H9 (cell line): ENCODE measurements at regions not wholly inside any gene's neighbourhood (a gene's known extent, or its start where the extent isn't known, plus 50 kb on each side); places are given as distances from the start of the nearest gene placed in this dataset.

Experiments
- DNase-seq: peaks from one replicate; pipeline ENCODE4 v3.0.0-alpha.2; 2017
- H2AFZ ChIP-seq: one replicate; pipeline ENCODE4 v1.6.1; 2013; ENCODE audit warnings: mild to moderate bottlenecking, low read length, control low read depth, moderate library complexity
- H2AK5ac ChIP-seq: 2 replicates; pipeline ENCODE4 v1.6.1; 2013; ENCODE audit warnings: low read length, control low read depth, mixed read lengths; ENCODE audit not compliant: insufficient read length
- H2BK120ac ChIP-seq: one replicate; pipeline ENCODE4 v1.6.1; 2013; ENCODE audit warnings: low read depth, mild to moderate bottlenecking, low read length, control low read depth, inconsistent platforms; ENCODE audit not compliant: poor library complexity, severe bottlenecking
- H2BK12ac ChIP-seq: 2 replicates; pipeline ENCODE4 v1.6.1; 2013; ENCODE audit warnings: low read length, control low read depth, mixed read lengths, low read depth; ENCODE audit not compliant: insufficient read length
- H2BK15ac ChIP-seq: 2 replicates; pipeline ENCODE4 v1.6.1; 2013; ENCODE audit warnings: low read depth, low read length, control low read depth
- H2BK20ac ChIP-seq: one replicate; pipeline ENCODE4 v1.6.1; 2013; ENCODE audit warnings: low read depth, mild to moderate bottlenecking, low read length, control low read depth, inconsistent platforms; ENCODE audit not compliant: poor library complexity, severe bottlenecking
- H2BK5ac ChIP-seq: 2 replicates; pipeline ENCODE4 v1.6.1; 2013; ENCODE audit warnings: low read length, control low read depth, mixed read lengths; ENCODE audit not compliant: insufficient read length
- H3K14ac ChIP-seq: 2 replicates; pipeline ENCODE4 v1.6.1; 2013; ENCODE audit warnings: low read length, control low read depth; ENCODE audit not compliant: insufficient read depth
- H3K18ac ChIP-seq: 2 replicates; pipeline ENCODE4 v1.6.1; 2013; ENCODE audit warnings: low read depth, mild to moderate bottlenecking, mixed read lengths, low read length, control low read depth; ENCODE audit not compliant: insufficient read length
- H3K23ac ChIP-seq: 2 replicates; pipeline ENCODE4 v1.6.1; 2013; ENCODE audit warnings: low read length, control low read depth, mixed read lengths, low read depth; ENCODE audit not compliant: insufficient read length
- H3K23me2 ChIP-seq: 2 replicates; pipeline ENCODE4 v1.6.1; 2013; ENCODE audit warnings: low read depth, mild to moderate bottlenecking, mixed read lengths, low read length, control low read depth; ENCODE audit not compliant: insufficient read length, poor library complexity, severe bottlenecking
- H3K27ac ChIP-seq: 2 replicates; pipeline ENCODE4 v1.5.1; 2013; ENCODE audit warnings: low read length, control low read depth, mixed read lengths, low read depth; ENCODE audit not compliant: insufficient read length
- H3K27me3 ChIP-seq: 2 replicates; pipeline ENCODE4 v1.6.1; 2013; ENCODE audit warnings: low read length, control low read depth, inconsistent platforms; ENCODE audit not compliant: insufficient read depth
- H3K4ac ChIP-seq: 2 replicates; pipeline ENCODE4 v1.6.1; 2013; ENCODE audit warnings: low read depth, mild to moderate bottlenecking, control low read depth, inconsistent platforms, low read length, moderate library complexity
- H3K4me1 ChIP-seq: 2 replicates; pipeline ENCODE4 v1.6.1; 2013; ENCODE audit warnings: low read length, control low read depth, inconsistent platforms; ENCODE audit not compliant: insufficient read depth
- H3K4me2 ChIP-seq: 2 replicates; pipeline ENCODE4 v1.6.1; 2013; ENCODE audit warnings: low read length, control low read depth, mixed read lengths; ENCODE audit not compliant: insufficient read length, insufficient read depth
- H3K56ac ChIP-seq: 2 replicates; pipeline ENCODE4 v1.6.1; 2013; ENCODE audit warnings: low read depth, mild to moderate bottlenecking, mixed read lengths, low read length, control low read depth; ENCODE audit not compliant: insufficient read length
- H3K79me1 ChIP-seq: 2 replicates; pipeline ENCODE4 v1.6.1; 2013; ENCODE audit warnings: low read depth, mild to moderate bottlenecking, moderate library complexity, low read length, control low read depth, inconsistent platforms; ENCODE audit not compliant: insufficient read depth, poor library complexity, severe bottlenecking
- H3K79me2 ChIP-seq: 2 replicates; pipeline ENCODE4 v1.6.1; 2013; ENCODE audit warnings: low read length, control low read depth, inconsistent platforms; ENCODE audit not compliant: insufficient read depth
- H3K9ac ChIP-seq: 2 replicates; pipeline ENCODE4 v1.6.1; 2013; ENCODE audit warnings: low read length, control low read depth, mixed read lengths; ENCODE audit not compliant: insufficient read length; ENCODE audit errors: extremely low read depth
- H3K9me3 ChIP-seq: one replicate; pipeline ENCODE4 v1.6.1; 2013; ENCODE audit warnings: low read depth, low read length, inconsistent platforms; ENCODE audit not compliant: control insufficient read depth
- H3T11ph ChIP-seq: one replicate; pipeline ENCODE4 v1.6.1; 2013; ENCODE audit warnings: mild to moderate bottlenecking, low read length, control low read depth, inconsistent platforms
- H4K20me1 ChIP-seq: one replicate; pipeline ENCODE4 v1.6.1; 2013; ENCODE audit not compliant: control insufficient read depth, insufficient read length, insufficient read depth
- H4K5ac ChIP-seq: 2 replicates; pipeline ENCODE4 v1.6.1; 2013; ENCODE audit warnings: low read depth, mild to moderate bottlenecking, mixed read lengths, low read length, control low read depth; ENCODE audit not compliant: insufficient read length
- H4K8ac ChIP-seq: replicated peaks from 2 replicates; pipeline ENCODE4 v1.6.1; 2013; ENCODE audit warnings: low read length, control low read depth, mixed read lengths, low read depth; ENCODE audit not compliant: insufficient read length
- H4K91ac ChIP-seq: 2 replicates; pipeline ENCODE4 v1.6.1; 2013; ENCODE audit warnings: low read depth, mild to moderate bottlenecking, moderate library complexity, mixed read lengths, low read length, control low read depth; ENCODE audit not compliant: insufficient read length
- H3K27ac Mint-ChIP-seq, 3 experiments: 2 replicates in 2 of 3; 3 replicates in 1 of 3; pipeline ENCODE4 v1.8.0; 2020 to 2021; ENCODE audit warnings: mixed read lengths in 3 of 3, mild to moderate bottlenecking in 1 of 3, moderate library complexity in 1 of 3
- H3K27me3 Mint-ChIP-seq: 2 replicates; pipeline ENCODE4 v1.8.0; 2021; ENCODE audit warnings: low read depth, mild to moderate bottlenecking, moderate library complexity, mixed read lengths
- H3K36me3 Mint-ChIP-seq, 3 experiments: 2 replicates in 2 of 3; 3 replicates in 1 of 3; pipeline ENCODE4 v1.8.0; 2020 to 2021; ENCODE audit warnings: low read depth in 3 of 3, mixed read lengths in 3 of 3; ENCODE audit not compliant: insufficient read depth in 1 of 3
- H3K4me1 Mint-ChIP-seq, 2 experiments: 2 replicates each; pipeline ENCODE4 v1.8.0; 2020; ENCODE audit warnings: mixed read lengths in 2 of 2
- H3K4me3 Mint-ChIP-seq, 2 experiments: 2 replicates in 1 of 2; 3 replicates in 1 of 2; pipeline ENCODE4 v1.8.0; 2020 to 2021; ENCODE audit warnings: mild to moderate bottlenecking in 2 of 2, mixed read lengths in 2 of 2, moderate library complexity in 1 of 2
- H3K9me3 Mint-ChIP-seq, 2 experiments: 2 replicates in 1 of 2; 3 replicates in 1 of 2; pipeline ENCODE4 v1.8.0; 2020; ENCODE audit warnings: mild to moderate bottlenecking in 2 of 2, mixed read lengths in 2 of 2, moderate library complexity in 1 of 2
- WGBS: extraction: QIAGEN DNeasy Blood & Tissue Kit; methylation state at CpG from one replicate; pipeline ENCODE4 v1.1.7; 2013; ENCODE audit warnings: missing lambda C conversion rate, low lambda C conversion rate, mixed read lengths; ENCODE audit not compliant: insufficient read length; ENCODE audit errors: extremely low coverage; 5-methylcytosine and 5-hydroxymethylcytosine counted together
- TF ChIP-seq, protein P1 (sequence below): fragments of 200-600 bp; sonication (generic); conservative IDR thresholded peaks from 3 replicates; pipeline ENCODE4 v1.8.0; 2021; ENCODE audit warnings: antibody characterized with exemption, mild to moderate bottlenecking

DNA sequence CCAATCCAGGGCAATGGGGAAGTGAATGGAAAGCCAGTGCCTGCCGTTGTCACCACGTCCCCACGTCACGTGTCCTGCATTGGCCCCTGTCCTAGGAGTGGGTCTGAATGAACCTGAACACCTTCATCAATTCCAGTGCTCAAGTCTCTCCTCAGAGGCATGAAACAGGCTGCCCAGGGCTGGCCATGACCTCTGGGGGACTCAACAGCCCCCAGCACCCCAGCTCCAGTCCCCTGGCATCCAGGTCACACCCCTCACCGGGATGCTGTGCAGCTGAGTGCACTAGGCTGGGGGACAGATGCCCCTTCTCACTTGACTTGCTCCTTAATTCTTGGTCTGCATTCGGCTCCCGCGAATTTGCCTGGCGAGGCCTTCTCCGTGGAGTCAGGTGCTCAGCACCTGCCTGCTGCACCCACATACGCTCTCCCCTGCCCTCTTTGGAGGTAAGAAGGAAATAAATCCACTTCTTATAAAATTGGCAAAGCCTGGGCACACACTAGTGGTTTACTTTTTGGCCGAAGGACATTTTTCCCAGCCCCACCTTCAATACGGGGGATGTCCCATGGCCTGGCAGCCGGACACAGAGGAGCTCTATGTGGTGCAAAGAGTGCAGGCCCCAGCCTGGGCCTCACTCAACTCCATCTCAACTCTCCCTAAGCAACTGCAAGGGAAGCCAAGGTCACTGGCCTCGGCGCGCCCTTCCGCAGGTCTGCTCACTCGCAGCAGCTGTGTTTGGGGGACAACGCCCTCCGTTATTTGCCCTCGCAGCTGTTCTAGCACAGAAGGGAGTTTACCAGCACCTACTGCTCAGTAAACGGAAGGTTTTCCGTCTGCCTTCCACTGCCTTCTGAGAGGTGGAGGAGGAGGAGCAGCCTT lies 77.6 kb upstream of the SHH start:
- no peaks in the 10 kb centered on the region for H3K79me1 ChIP-seq
- H3K27ac ChIP-seq: no peak overlapping the region
- no peaks in the 10 kb centered on the region for H3K79me2 ChIP-seq
- no peak overlapping the region for H4K8ac ChIP-seq
- H2BK20ac ChIP-seq: no peak overlapping the region
- Mint-ChIP-seq H3K27ac (no peak overlapping the region), H3K27me3 (peaks cover 10% of the 10 kb centered on the region), H3K36me3 (peaks cover 0 to 16% (median 7%) of the 10 kb centered on the region in 3 experiments; a peak in 3 of 7 replicates), H3K4me1 (peaks cover 4 to 5% of the 10 kb centered on the region in 2 experiments), H3K4me3 (no peak overlapping the region), H3K9me3 (peaks cover 20 to 30% of the 10 kb centered on the region in 2 experiments)
- H2BK5ac ChIP-seq: no peak overlapping the region
- no peak overlapping the region for H3K9ac ChIP-seq
- no peaks in the 10 kb centered on the region for H3K4me1 ChIP-seq
- H4K91ac ChIP-seq: no peak overlapping the region
- H4K20me1 ChIP-seq: no peaks in the 10 kb centered on the region
- no peak overlapping the region for H3K56ac ChIP-seq
- no CpG with 5 or more reads among the region's 24 CpGs for WGBS
- TF ChIP-seq, protein P1, sequence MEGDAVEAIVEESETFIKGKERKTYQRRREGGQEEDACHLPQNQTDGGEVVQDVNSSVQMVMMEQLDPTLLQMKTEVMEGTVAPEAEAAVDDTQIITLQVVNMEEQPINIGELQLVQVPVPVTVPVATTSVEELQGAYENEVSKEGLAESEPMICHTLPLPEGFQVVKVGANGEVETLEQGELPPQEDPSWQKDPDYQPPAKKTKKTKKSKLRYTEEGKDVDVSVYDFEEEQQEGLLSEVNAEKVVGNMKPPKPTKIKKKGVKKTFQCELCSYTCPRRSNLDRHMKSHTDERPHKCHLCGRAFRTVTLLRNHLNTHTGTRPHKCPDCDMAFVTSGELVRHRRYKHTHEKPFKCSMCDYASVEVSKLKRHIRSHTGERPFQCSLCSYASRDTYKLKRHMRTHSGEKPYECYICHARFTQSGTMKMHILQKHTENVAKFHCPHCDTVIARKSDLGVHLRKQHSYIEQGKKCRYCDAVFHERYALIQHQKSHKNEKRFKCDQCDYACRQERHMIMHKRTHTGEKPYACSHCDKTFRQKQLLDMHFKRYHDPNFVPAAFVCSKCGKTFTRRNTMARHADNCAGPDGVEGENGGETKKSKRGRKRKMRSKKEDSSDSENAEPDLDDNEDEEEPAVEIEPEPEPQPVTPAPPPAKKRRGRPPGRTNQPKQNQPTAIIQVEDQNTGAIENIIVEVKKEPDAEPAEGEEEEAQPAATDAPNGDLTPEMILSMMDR: no peak
- H2BK12ac ChIP-seq: no peak overlapping the region
- H2AFZ ChIP-seq: no peak overlapping the region
- H2AK5ac ChIP-seq: no peak overlapping the region
- H3K9me3 ChIP-seq: no peaks in the 10 kb centered on the region
- no peaks in the 10 kb centered on the region for H3K23me2 ChIP-seq
- no peak overlapping the region for H3K4ac ChIP-seq
- no peak overlapping the region for H2BK15ac ChIP-seq
- DNase-seq: no peak
- H3K18ac ChIP-seq: no peak overlapping the region
- H3K23ac ChIP-seq: no peak overlapping the region
- H3T11ph ChIP-seq: no peak overlapping the region
- H2BK120ac ChIP-seq: no peak overlapping the region
- H3K27me3 ChIP-seq: no peaks in the 10 kb centered on the region
- H4K5ac ChIP-seq: no peak overlapping the region
- H3K14ac ChIP-seq: no peak overlapping the region
- H3K4me2 ChIP-seq: no peak overlapping the region
